ENCODE measurements at regions not wholly inside any gene's neighbourhood (a gene's known extent, or its start where the extent isn't known, plus 50 kb on each side); places are given as distances from the start of the nearest gene placed in this dataset.

- H3K27me3 ChIP-seq (replicated peaks; ENCODE audit: control insufficient read depth, insufficient read depth, low read length), result no peaks in the 10 kb centered on the region
- no peaks in the 10 kb centered on the region for H3K36me3 ChIP-seq (ENCODE audit: control insufficient read depth, insufficient read depth, low read length)
- Mint-ChIP-seq H3K4me3 (ENCODE audit: unreplicated experiment) (no peak overlapping the region), H3K36me3 (ENCODE audit: insufficient read depth, unreplicated experiment) (no peaks in the 10 kb centered on the region), H3K9me3 (ENCODE audit: unreplicated experiment) (peaks cover 20% of the 10 kb centered on the region), H3K27ac (ENCODE audit: unreplicated experiment) (no peak overlapping the region), H3K4me1 (ENCODE audit: low read depth, unreplicated experiment) (no peaks in the 10 kb centered on the region), H3K27me3 (ENCODE audit: insufficient read depth, unreplicated experiment) (peaks cover 2% of the 10 kb centered on the region)
- intact Hi-C loops (cut with micrococcal nuclease; ENCODE audit: unreplicated experiment), result no loop called here
- H3K4me1 ChIP-seq, result no peaks in the 10 kb centered on the region
- BruUV-seq (replicated peaks), result no TSS peak
- POLR2A ChIA-PET, result no interaction called here
- CTCF ChIA-PET, result no interaction called here
- no peak for DNase-seq
- H3K4me3 ChIP-seq (ENCODE audit: low read depth, low read length), result no peak overlapping the region
- TF ChIP-seq CTCF (IDR thresholded peaks at IDR 0.05; ENCODE audit: insufficient read depth in 1 of 2, low read depth in 1 of 2, low read length in 1 of 2, severe bottlenecking in 1 of 2, unreplicated experiment in 1 of 2), result no peak
- H3K9me3 ChIP-seq, result no peaks in the 10 kb centered on the region
Observed at GRCh38 chr4:71944956-71945355, 86.8 kb upstream of the NPFFR2 start.

GRCh38 chr4:71945791-71946190 is 86.0 kb upstream of the NPFFR2 start:
- no peak for DNase-seq
- Mint-ChIP-seq H3K9me3 (ENCODE audit: unreplicated experiment) (peaks cover 28% of the 10 kb centered on the region), H3K4me3 (ENCODE audit: unreplicated experiment) (no peak overlapping the region), H3K27ac (ENCODE audit: unreplicated experiment) (no peak overlapping the region), H3K4me1 (ENCODE audit: low read depth, unreplicated experiment) (no peaks in the 10 kb centered on the region), H3K27me3 (ENCODE audit: insufficient read depth, unreplicated experiment) (peaks cover 2% of the 10 kb centered on the region), H3K36me3 (ENCODE audit: insufficient read depth, unreplicated experiment) (no peaks in the 10 kb centered on the region)
- intact Hi-C loops (cut with micrococcal nuclease; ENCODE audit: unreplicated experiment), result no loop called here
- no peaks in the 10 kb centered on the region for H3K27me3 ChIP-seq (replicated peaks; ENCODE audit: control insufficient read depth, insufficient read depth, low read length)
- ChIA-PET POLR2A (no interaction called here), CTCF (no interaction called here)
- no peaks in the 10 kb centered on the region for H3K36me3 ChIP-seq (ENCODE audit: control insufficient read depth, insufficient read depth, low read length)
- H3K4me3 ChIP-seq (ENCODE audit: low read depth, low read length), result no peak overlapping the region
- no TSS peak for BruUV-seq (replicated peaks)
- H3K4me1 ChIP-seq, result no peaks in the 10 kb centered on the region
- no peak for TF ChIP-seq CTCF (IDR thresholded peaks at IDR 0.05; ENCODE audit: insufficient read depth in 1 of 2, low read depth in 1 of 2, low read length in 1 of 2, severe bottlenecking in 1 of 2, unreplicated experiment in 1 of 2)
- no peaks in the 10 kb centered on the region for H3K9me3 ChIP-seq

GRCh38 chr4:71958978-71959377 is 72.8 kb upstream of the NPFFR2 start:
- H3K4me1 Mint-ChIP-seq (ENCODE audit: low read depth, unreplicated experiment), result no peaks in the 10 kb centered on the region
- ChIA-PET POLR2A (no interaction called here), CTCF (no interaction called here)
- no peaks in the 10 kb centered on the region for H3K27me3 Mint-ChIP-seq (ENCODE audit: insufficient read depth, unreplicated experiment)
- TF ChIP-seq CTCF (IDR thresholded peaks at IDR 0.05; ENCODE audit: insufficient read depth in 1 of 2, low read depth in 1 of 2, low read length in 1 of 2, severe bottlenecking in 1 of 2, unreplicated experiment in 1 of 2), result no peak
- Histone ChIP-seq H3K4me1 (no peaks in the 10 kb centered on the region), H3K9me3 (no peaks in the 10 kb centered on the region), H3K4me3 (ENCODE audit: low read depth, low read length) (no peak overlapping the region), H3K27me3 (replicated peaks; ENCODE audit: control insufficient read depth, insufficient read depth, low read length) (no peaks in the 10 kb centered on the region), H3K36me3 (ENCODE audit: control insufficient read depth, insufficient read depth, low read length) (no peaks in the 10 kb centered on the region)
- no peak for DNase-seq
- H3K36me3 Mint-ChIP-seq (ENCODE audit: insufficient read depth, unreplicated experiment), result no peaks in the 10 kb centered on the region
- peaks cover 6% of the 10 kb centered on the region for H3K9me3 Mint-ChIP-seq (ENCODE audit: unreplicated experiment)
- no TSS peak for BruUV-seq (replicated peaks)
- intact Hi-C loops (cut with micrococcal nuclease; ENCODE audit: unreplicated experiment), result no loop called here
- H3K4me3 Mint-ChIP-seq (ENCODE audit: unreplicated experiment), result no peak overlapping the region
- H3K27ac Mint-ChIP-seq (ENCODE audit: unreplicated experiment), result no peak overlapping the region

All from Caco-2 (cell line).